Prostate gland (tissue), 2 donors: ENCODE measurements at regions not wholly inside any gene's neighbourhood (a gene's known extent, or its start where the extent isn't known, plus 50 kb on each side); places are given as distances from the start of the nearest gene placed in this dataset.

ENCODE experiments used
- CTCF ChIP-seq, 4 experiments: fragments of 200-600 bp in 2 of 4; fragments of 450-650 bp in 2 of 4; sonication (generic) in 2 of 4; IDR thresholded peaks; 1 replicate in 3 of 4; 2 replicates in 1 of 4; pipeline ENCODE4 v1.5.1; 2016 to 2019; ENCODE audit warnings: antibody characterized with exemption in 4 of 4, mild to moderate bottlenecking in 2 of 4, moderate library complexity in 2 of 4
- POLR2A ChIP-seq: fragments of 450-650 bp; IDR thresholded peaks from one replicate; pipeline ENCODE4 v1.6.1; 2016; ENCODE audit warnings: antibody characterized with exemption, mild to moderate bottlenecking
- POLR2AphosphoS5 ChIP-seq: sonication (generic); formaldehyde crosslinking; IDR thresholded peaks from one replicate; pipeline ENCODE4 v1.6.1; 2017; ENCODE audit warnings: antibody characterized with exemption

DNA sequence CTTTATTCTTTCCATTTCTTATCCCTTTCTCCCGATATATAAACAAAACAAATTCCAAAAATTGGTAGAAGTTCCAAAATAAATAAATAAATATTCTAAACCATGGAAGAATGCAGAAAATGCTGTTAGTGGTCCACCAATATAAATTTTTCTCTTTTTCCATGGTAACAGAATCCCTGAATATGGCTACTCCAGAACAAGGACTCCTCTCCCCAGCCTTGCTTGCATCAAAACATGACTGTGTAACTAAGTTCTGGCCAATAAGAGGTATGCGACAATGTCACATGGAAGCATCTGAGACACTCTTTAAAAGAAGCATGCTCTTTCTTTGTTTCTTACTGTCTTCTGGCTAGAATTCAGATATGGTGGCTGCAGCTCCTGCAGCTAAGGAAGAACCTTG is 325.1 kb upstream of the TANK start:
- TF ChIP-seq POLR2A (no peak), CTCF (IDR thresholded peaks at IDR 0.05) (no peak), POLR2AphosphoS5 (no peak)
